SU-DHL-6 (cell line): ENCODE measurements at regions not wholly inside any gene's neighbourhood (a gene's known extent, or its start where the extent isn't known, plus 50 kb on each side); places are given as distances from the start of the nearest gene placed in this dataset.

Experiments used
- H2AFZ ChIP-seq: fragments of 200-600 bp; sonication (generic); 2 replicates; pipeline ENCODE4 v1.6.1; 2014; ENCODE audit warnings: low read depth, mild to moderate bottlenecking, moderate library complexity, mixed read lengths, antibody characterized with exemption, low read length; ENCODE audit not compliant: severe bottlenecking
- H3F3A ChIP-seq: fragments of 200-600 bp; shearing (Covaris generic); 2 replicates; pipeline ENCODE4 v1.6.0; 2016; ENCODE audit warnings: antibody characterized with exemption, mild to moderate bottlenecking; ENCODE audit not compliant: insufficient read depth
- H3K27ac ChIP-seq: fragments of 200-600 bp; sonication (generic); 2 replicates; pipeline ENCODE4 v1.5.1; 2016; ENCODE audit warnings: low read depth, mild to moderate bottlenecking, low read length, moderate library complexity, mixed read lengths
- H3K27me3 ChIP-seq: fragments of 200-600 bp; sonication (generic), shearing (Covaris generic); 2 replicates; pipeline ENCODE4 v1.6.0; 2014; ENCODE audit warnings: mild to moderate bottlenecking, low read length
- H3K36me3 ChIP-seq: fragments of 200-600 bp; sonication (generic); 2 replicates; pipeline ENCODE4 v1.6.1; 2014; ENCODE audit warnings: mild to moderate bottlenecking, low read length, mixed read lengths
- H3K4me2 ChIP-seq: fragments of 300-600, 200-600 bp; shearing (Covaris generic), sonication (generic); 2 replicates; pipeline ENCODE4 v1.6.0; 2014; ENCODE audit warnings: low read length, low read depth, mild to moderate bottlenecking; ENCODE audit not compliant: poor library complexity, severe bottlenecking
- H3K4me3 ChIP-seq: fragments of 200-600 bp; sonication (generic); 2 replicates; pipeline ENCODE4 v1.5.1; 2014; ENCODE audit warnings: antibody characterized with exemption, low read length, mild to moderate bottlenecking, mixed read lengths; ENCODE audit not compliant: insufficient read depth, poor library complexity, severe bottlenecking
- H3K79me2 ChIP-seq: fragments of 200-600 bp; sonication (generic); 2 replicates; pipeline ENCODE4 v1.6.1; 2014; ENCODE audit warnings: mild to moderate bottlenecking, low read length, moderate library complexity; ENCODE audit not compliant: insufficient read depth
- H3K9ac ChIP-seq: fragments of 200-600 bp; sonication (generic); 2 replicates; pipeline ENCODE4 v1.7.0; 2014; ENCODE audit warnings: mild to moderate bottlenecking, low read length
- H3K9me2 ChIP-seq: fragments of 200-600 bp; sonication (generic); replicated peaks from 2 replicates; pipeline ENCODE4 v1.6.1; 2014; ENCODE audit warnings: low read length; ENCODE audit not compliant: insufficient read depth
- H3K9me3 ChIP-seq: fragments of 200-600 bp; sonication (generic); 2 replicates; pipeline ENCODE4 v1.6.1; 2014; ENCODE audit warnings: low read length, mixed read lengths; ENCODE audit not compliant: insufficient read depth
- H4K20me1 ChIP-seq: fragments of 200-600 bp; sonication (generic); 2 replicates; pipeline ENCODE4 v1.6.1; 2014; ENCODE audit warnings: low read depth, mild to moderate bottlenecking, antibody characterized with exemption, low read length, moderate library complexity, mixed read lengths
- EZH2phosphoT487 ChIP-seq: fragments of 200-600 bp; sonication (generic), shearing (Covaris generic); conservative IDR thresholded peaks from 2 replicates; pipeline ENCODE4 v1.6.1; 2018; ENCODE audit warnings: mild to moderate bottlenecking, antibody characterized with exemption, low read length, moderate library complexity, mixed read lengths
- TF ChIP-seq, protein P1 (sequence below): fragments of 200-600 bp; sonication (generic); IDR thresholded peaks from one replicate; pipeline ENCODE4 v1.5.1; 2017; ENCODE audit warnings: antibody characterized with exemption, mild to moderate bottlenecking, low read length, moderate library complexity; ENCODE audit not compliant: insufficient read depth, poor library complexity, severe bottlenecking

DNA sequence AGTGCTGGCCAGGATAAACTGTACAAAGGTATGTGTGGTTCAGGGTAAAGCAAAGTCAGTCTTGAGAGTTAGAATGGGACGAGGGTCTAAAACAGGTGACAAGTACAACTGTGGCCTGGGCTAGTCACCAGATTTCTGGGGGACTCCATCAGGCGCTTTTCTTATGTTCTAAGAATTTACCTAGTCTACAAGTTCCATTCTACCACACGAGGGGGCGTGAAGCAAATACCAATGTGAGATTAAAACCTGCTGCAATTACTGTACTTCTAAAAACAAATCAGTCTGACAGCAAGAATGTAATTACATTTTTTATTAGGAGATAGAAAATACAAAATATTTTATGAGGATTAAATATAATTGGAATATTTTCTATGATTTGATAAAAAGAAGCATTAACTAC lies 146.5 kb downstream of the ALOX5 start:
- H3K9ac ChIP-seq = no peak overlapping the region
- no peaks in the 10 kb centered on the region for H3K9me2 ChIP-seq
- no peaks in the 10 kb centered on the region for H4K20me1 ChIP-seq
- no peaks in the 10 kb centered on the region for H3K27me3 ChIP-seq
- no peak overlapping the region for H2AFZ ChIP-seq
- H3K4me2 ChIP-seq = no peak overlapping the region
- H3K79me2 ChIP-seq = no peaks in the 10 kb centered on the region
- H3K27ac ChIP-seq = no peak overlapping the region
- no peak overlapping the region for H3K4me3 ChIP-seq
- TF ChIP-seq EZH2phosphoT487 = no peak
- TF ChIP-seq, protein P1, sequence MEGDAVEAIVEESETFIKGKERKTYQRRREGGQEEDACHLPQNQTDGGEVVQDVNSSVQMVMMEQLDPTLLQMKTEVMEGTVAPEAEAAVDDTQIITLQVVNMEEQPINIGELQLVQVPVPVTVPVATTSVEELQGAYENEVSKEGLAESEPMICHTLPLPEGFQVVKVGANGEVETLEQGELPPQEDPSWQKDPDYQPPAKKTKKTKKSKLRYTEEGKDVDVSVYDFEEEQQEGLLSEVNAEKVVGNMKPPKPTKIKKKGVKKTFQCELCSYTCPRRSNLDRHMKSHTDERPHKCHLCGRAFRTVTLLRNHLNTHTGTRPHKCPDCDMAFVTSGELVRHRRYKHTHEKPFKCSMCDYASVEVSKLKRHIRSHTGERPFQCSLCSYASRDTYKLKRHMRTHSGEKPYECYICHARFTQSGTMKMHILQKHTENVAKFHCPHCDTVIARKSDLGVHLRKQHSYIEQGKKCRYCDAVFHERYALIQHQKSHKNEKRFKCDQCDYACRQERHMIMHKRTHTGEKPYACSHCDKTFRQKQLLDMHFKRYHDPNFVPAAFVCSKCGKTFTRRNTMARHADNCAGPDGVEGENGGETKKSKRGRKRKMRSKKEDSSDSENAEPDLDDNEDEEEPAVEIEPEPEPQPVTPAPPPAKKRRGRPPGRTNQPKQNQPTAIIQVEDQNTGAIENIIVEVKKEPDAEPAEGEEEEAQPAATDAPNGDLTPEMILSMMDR = no peak
- no peaks in the 10 kb centered on the region for H3K9me3 ChIP-seq
- H3K36me3 ChIP-seq = no peaks in the 10 kb centered on the region
- no peaks in the 10 kb centered on the region for H3F3A ChIP-seq

DNA sequence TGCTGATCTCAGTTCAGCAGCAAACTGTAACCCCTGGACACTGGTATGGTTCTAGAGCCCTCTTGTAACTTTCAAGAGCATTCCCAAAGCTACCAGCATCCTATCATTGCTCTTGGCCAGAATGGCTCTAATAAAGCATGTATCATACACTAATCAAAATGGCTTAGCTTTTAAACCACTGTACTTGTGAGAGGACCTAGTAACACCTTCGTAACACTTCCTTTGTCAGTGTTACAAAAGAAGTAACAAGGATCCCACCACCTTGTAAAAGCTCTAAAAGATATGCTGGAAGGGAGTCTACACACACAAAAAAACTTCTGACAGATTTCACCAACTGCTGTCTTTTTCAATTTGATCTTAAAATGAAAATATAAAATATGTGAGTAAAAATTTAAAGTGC lies 144.7 kb downstream of the ALOX5 start:
- H3K27ac ChIP-seq = no peak overlapping the region
- no peak for TF ChIP-seq EZH2phosphoT487
- TF ChIP-seq, protein P1 = no peak
- H3K27me3 ChIP-seq = no peaks in the 10 kb centered on the region
- no peaks in the 10 kb centered on the region for H4K20me1 ChIP-seq
- H3K79me2 ChIP-seq = no peaks in the 10 kb centered on the region
- H3K4me2 ChIP-seq = no peak overlapping the region
- H3K4me3 ChIP-seq = no peak overlapping the region
- H2AFZ ChIP-seq = no peak overlapping the region
- no peaks in the 10 kb centered on the region for H3K9me2 ChIP-seq
- H3K9me3 ChIP-seq = no peaks in the 10 kb centered on the region
- no peak overlapping the region for H3K9ac ChIP-seq
- H3K36me3 ChIP-seq = no peaks in the 10 kb centered on the region
- H3F3A ChIP-seq = no peaks in the 10 kb centered on the region

DNA sequence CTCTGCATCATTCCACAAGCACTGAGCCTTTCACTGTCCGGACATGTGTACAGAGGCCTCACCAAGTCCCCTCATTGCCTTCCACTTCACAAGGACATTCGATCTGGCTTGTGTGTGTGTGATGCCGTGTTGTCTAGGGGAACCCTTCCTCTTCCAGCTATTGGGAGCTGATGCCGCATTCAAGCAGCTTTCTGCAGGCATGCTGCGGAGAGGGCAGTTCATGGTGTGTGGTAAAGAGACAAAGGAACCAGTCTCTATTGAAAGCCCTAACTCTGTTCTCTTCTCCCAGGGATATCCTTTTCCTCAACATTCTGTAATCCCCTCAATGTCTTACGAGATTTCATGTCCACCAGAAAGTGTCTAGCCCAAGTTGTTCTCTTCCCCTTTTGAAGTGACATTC lies 141.6 kb downstream of the ALOX5 start:
- H3F3A ChIP-seq = no peaks in the 10 kb centered on the region
- H3K9me2 ChIP-seq = no peaks in the 10 kb centered on the region
- no peak overlapping the region for H3K4me2 ChIP-seq
- no peak overlapping the region for H3K9ac ChIP-seq
- H3K4me3 ChIP-seq = no peak overlapping the region
- H3K79me2 ChIP-seq = no peaks in the 10 kb centered on the region
- H3K27me3 ChIP-seq = no peaks in the 10 kb centered on the region
- no peak for TF ChIP-seq EZH2phosphoT487
- TF ChIP-seq, protein P1 = no peak
- H3K9me3 ChIP-seq = no peaks in the 10 kb centered on the region
- H3K36me3 ChIP-seq = no peaks in the 10 kb centered on the region
- no peak overlapping the region for H3K27ac ChIP-seq
- no peaks in the 10 kb centered on the region for H4K20me1 ChIP-seq
- no peak overlapping the region for H2AFZ ChIP-seq
